ENCODE measurements at regions not wholly inside any gene's neighbourhood (a gene's known extent, or its start where the extent isn't known, plus 50 kb on each side); places are given as distances from the start of the nearest gene placed in this dataset.

GRCh38 chr13:68834375-68834774 is 1273.3 kb upstream of the ATXN8OS start:
- TF ChIP-seq YY1 (IDR thresholded peaks at IDR 0.05; ENCODE audit: low read depth) (no peak), FOXM1 (IDR thresholded peaks at IDR 0.05; ENCODE audit: borderline replicate concordance, low read depth) (no peak), RAD21 (IDR thresholded peaks at IDR 0.05; ENCODE audit: low read depth) (no peak), ZBTB7A (IDR thresholded peaks at IDR 0.05; ENCODE audit: low read depth) (no peak), TAF1 (IDR thresholded peaks at IDR 0.05; ENCODE audit: low read depth) (no peak), CEBPB (IDR thresholded peaks at IDR 0.05) (no peak)

DNA sequence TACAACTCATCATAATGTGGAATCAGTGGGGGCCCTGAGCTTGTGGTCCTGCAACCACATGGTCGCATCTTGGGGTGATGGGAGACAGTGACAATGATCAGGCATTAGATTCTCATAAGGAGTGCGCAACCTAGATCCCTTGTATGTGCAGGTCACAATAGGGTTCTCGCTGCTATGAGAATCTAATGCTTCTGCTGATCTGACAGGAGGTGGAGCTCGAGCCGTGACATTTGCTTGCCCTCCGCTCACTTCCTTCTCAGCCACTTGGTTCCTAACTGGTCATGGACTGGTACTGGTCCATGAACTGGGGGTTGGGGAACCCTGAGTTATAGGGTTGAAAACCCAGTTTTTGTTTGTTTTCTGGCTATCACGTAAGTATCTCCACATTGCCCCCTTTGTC is 1290.9 kb upstream of the ATXN8OS start:
- TF ChIP-seq RAD21 (IDR thresholded peaks at IDR 0.05; ENCODE audit: low read depth) (no peak), NFIC (IDR thresholded peaks at IDR 0.05) (no peak), ZBTB7A (IDR thresholded peaks at IDR 0.05; ENCODE audit: low read depth) (no peak), TAF1 (IDR thresholded peaks at IDR 0.05; ENCODE audit: low read depth) (no peak), CEBPB (IDR thresholded peaks at IDR 0.05) (no peak), YY1 (IDR thresholded peaks at IDR 0.05; ENCODE audit: low read depth) (no peak), TEAD4 (IDR thresholded peaks at IDR 0.05) (no peak), CREB1 (IDR thresholded peaks at IDR 0.05; ENCODE audit: low read depth) (no peak), TCF12 (IDR thresholded peaks at IDR 0.05; ENCODE audit: low read depth) (no peak), REST (IDR thresholded peaks at IDR 0.05; ENCODE audit: low read depth) (no peak), USF1 (IDR thresholded peaks at IDR 0.05) (no peak), EGR1 (IDR thresholded peaks at IDR 0.05) (no peak)
- TF ChIP-seq, protein P1, sequence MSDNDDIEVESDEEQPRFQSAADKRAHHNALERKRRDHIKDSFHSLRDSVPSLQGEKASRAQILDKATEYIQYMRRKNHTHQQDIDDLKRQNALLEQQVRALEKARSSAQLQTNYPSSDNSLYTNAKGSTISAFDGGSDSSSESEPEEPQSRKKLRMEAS (IDR thresholded peaks at IDR 0.05), result no peak

DNA sequence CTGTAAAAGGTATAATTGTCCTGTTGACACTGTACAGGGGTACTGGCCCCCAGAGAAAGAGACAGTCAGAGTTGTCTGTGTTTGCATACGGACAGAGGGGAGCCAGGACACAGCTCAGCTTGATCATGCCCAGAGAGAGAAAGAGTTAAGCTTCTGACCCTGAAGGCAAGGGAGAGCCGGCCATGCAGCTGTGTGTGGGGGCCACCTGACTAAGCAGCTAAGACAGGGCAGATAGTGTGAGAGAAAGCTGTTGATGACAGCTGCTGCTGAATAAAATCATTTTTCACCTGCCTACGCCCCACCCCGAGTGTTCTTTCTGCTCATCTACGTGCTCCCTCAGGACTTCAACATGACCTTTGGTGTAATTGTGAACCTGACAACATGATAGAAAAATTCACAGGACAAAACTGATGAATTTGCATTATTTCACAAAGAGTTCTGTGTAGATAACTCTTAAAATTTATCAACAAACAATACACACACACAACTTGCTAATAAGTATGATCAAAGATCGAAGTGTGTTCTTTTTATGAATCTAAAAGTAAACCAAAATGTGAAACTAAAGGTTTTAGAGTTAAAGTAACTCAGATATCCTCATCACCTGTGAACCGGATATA is 1294.3 kb upstream of the ATXN8OS start:
- TF ChIP-seq USF1 (IDR thresholded peaks at IDR 0.05) (no peak), NFIC (IDR thresholded peaks at IDR 0.05) (no peak), REST (IDR thresholded peaks at IDR 0.05; ENCODE audit: low read depth) (no peak), YY1 (IDR thresholded peaks at IDR 0.05; ENCODE audit: low read depth) (no peak), EGR1 (IDR thresholded peaks at IDR 0.05) (no peak), TEAD4 (IDR thresholded peaks at IDR 0.05) (no peak), RAD21 (IDR thresholded peaks at IDR 0.05; ENCODE audit: low read depth) (no peak)

DNA sequence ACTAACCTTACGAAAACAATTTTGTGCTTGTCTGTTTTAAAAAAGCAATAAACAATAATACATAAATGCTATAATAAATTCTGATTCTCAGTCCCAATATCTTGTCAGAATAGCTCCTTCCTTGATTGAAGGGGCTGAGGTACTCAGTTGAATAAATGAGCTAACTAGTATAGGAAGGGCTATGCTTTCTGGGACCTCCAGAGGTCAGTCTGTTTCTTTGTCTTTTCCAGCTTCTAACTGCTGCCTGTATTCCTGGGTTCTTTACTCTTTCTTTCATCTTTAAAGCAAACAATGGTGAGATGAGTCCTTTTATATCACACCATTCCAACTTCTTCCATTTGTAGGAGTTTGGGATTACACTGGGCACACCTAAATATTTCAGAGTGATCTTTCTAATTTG is 1297.0 kb upstream of the ATXN8OS start:
- no peak for TF ChIP-seq TAF1 (IDR thresholded peaks at IDR 0.05; ENCODE audit: low read depth)
- TF ChIP-seq RAD21 (IDR thresholded peaks at IDR 0.05; ENCODE audit: low read depth), result peak; percentile 56

- TF ChIP-seq, protein P1 (IDR thresholded peaks at IDR 0.05), result no peak
Measured at GRCh38 chr13:68808456-68808855, 1299.2 kb upstream of the ATXN8OS start.

DNA sequence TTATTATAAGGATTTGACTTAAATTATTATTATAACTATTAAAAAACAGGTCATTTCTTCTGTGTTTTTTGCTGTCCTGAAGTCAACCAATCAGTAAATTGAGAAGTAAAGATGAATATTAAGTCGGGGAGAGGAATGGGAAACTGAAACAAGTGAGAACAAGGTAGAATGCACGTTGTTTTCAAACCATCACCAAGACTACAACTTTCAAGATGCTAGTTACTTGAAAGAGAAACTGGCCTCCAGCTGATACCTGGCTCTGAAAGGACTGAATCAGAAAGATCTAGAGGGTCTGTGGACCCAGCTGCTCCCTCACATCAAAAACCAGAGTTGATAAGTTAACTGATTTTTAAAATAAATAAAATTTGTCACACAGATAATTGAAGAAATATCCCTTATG is 1301.5 kb upstream of the ATXN8OS start:
- TF ChIP-seq TCF12 (IDR thresholded peaks at IDR 0.05; ENCODE audit: low read depth) (no peak), ZBTB7A (IDR thresholded peaks at IDR 0.05; ENCODE audit: low read depth) (no peak)

- TF ChIP-seq REST (IDR thresholded peaks at IDR 0.05; ENCODE audit: low read depth) (no peak), EP300 (IDR thresholded peaks at IDR 0.05; ENCODE audit: borderline replicate concordance) (no peak), CEBPB (IDR thresholded peaks at IDR 0.05) (no peak), NFIC (IDR thresholded peaks at IDR 0.05) (no peak), TCF12 (IDR thresholded peaks at IDR 0.05; ENCODE audit: low read depth) (no peak), FOXM1 (IDR thresholded peaks at IDR 0.05; ENCODE audit: borderline replicate concordance, low read depth) (no peak)
Measured at GRCh38 chr13:68784275-68784674, 1323.4 kb upstream of the ATXN8OS start.
